ENCODE measurements at regions not wholly inside any gene's neighbourhood (a gene's known extent, or its start where the extent isn't known, plus 50 kb on each side); places are given as distances from the start of the nearest gene placed in this dataset.

GRCh38 chr10:112875476-112876267 lies 74.4 kb upstream of the TCF7L2 start:
- TF ChIP-seq CTCF (conservative IDR thresholded peaks at IDR 0.05 in 1 of 2, IDR thresholded peaks at IDR 0.05 in 1 of 2; ENCODE audit: extremely low read depth in 1 of 2, insufficient read depth in 1 of 2, low read depth in 1 of 2, low read length in 2 of 2) = no peak
- no peak for TF ChIP-seq EZH2 (IDR thresholded peaks at IDR 0.05; ENCODE audit: borderline replicate concordance, low read length)
